IPS-20b (cell line): ENCODE measurements at regions not wholly inside any gene's neighbourhood (a gene's known extent, or its start where the extent isn't known, plus 50 kb on each side); places are given as distances from the start of the nearest gene placed in this dataset.
"Not testable (repeated sequence)": the region's sequence is repeated elsewhere in the genome, so short reads cannot be mapped to it uniquely, and the experiment has no call there.

Experiments used
- H3K27ac ChIP-seq: one replicate; pipeline ENCODE4 v1.5.1; 2013; ENCODE audit warnings: low read length
- H3K27me3 ChIP-seq: 2 replicates; pipeline ENCODE4 v1.6.1; 2013; ENCODE audit warnings: mild to moderate bottlenecking, low read length, inconsistent platforms; ENCODE audit not compliant: insufficient read depth
- H3K36me3 ChIP-seq: 2 replicates; pipeline ENCODE4 v1.6.1; 2013; ENCODE audit warnings: low read depth, mild to moderate bottlenecking, inconsistent platforms, low read length, moderate library complexity; ENCODE audit not compliant: insufficient read depth
- H3K4me1 ChIP-seq: 2 replicates; pipeline ENCODE4 v1.6.1; 2013; ENCODE audit warnings: mild to moderate bottlenecking, control low read depth, inconsistent platforms, low read length, moderate library complexity; ENCODE audit not compliant: insufficient read depth
- H3K4me3 ChIP-seq: 2 replicates; pipeline ENCODE4 v1.5.1; 2013; ENCODE audit warnings: mild to moderate bottlenecking, low read length, inconsistent platforms
- H3K9ac ChIP-seq: 2 replicates; pipeline ENCODE4 v1.6.1; 2013; ENCODE audit warnings: low read depth, mild to moderate bottlenecking, inconsistent platforms, low read length, moderate library complexity
- H3K9me3 ChIP-seq: 2 replicates; pipeline ENCODE4 v1.6.1; 2013; ENCODE audit warnings: mild to moderate bottlenecking, low read depth, low read length, inconsistent platforms; ENCODE audit not compliant: insufficient read depth

GRCh38 chr4:189703000-189703399 lies 237.7 kb upstream of the FRG1 start:
- not testable (repeated sequence) for H3K4me3 ChIP-seq, H3K36me3 ChIP-seq, H3K4me1 ChIP-seq, H3K9ac ChIP-seq, H3K27ac ChIP-seq, H3K27me3 ChIP-seq, H3K9me3 ChIP-seq

- not testable (repeated sequence) for H3K36me3 ChIP-seq, H3K27ac ChIP-seq, H3K9ac ChIP-seq, H3K4me1 ChIP-seq, H3K27me3 ChIP-seq, H3K9me3 ChIP-seq, H3K4me3 ChIP-seq
Measured at GRCh38 chr4:189706821-189707220, 233.9 kb upstream of the FRG1 start.

- not testable (repeated sequence) for H3K4me3 ChIP-seq, H3K27me3 ChIP-seq, H3K9me3 ChIP-seq, H3K9ac ChIP-seq, H3K4me1 ChIP-seq, H3K36me3 ChIP-seq, H3K27ac ChIP-seq
Measured at GRCh38 chr4:189707227-189707626, 233.4 kb upstream of the FRG1 start.

- H3K9me3 ChIP-seq, H3K4me3 ChIP-seq, H3K36me3 ChIP-seq, H3K27ac ChIP-seq, H3K4me1 ChIP-seq, H3K27me3 ChIP-seq, H3K9ac ChIP-seq: not testable (repeated sequence)
Measured at GRCh38 chr4:189711956-189712355, 228.7 kb upstream of the FRG1 start.

GRCh38 chr4:189721016-189721993 lies 219.4 kb upstream of the FRG1 start:
- H3K27me3 ChIP-seq, H3K27ac ChIP-seq, H3K36me3 ChIP-seq, H3K9ac ChIP-seq, H3K4me3 ChIP-seq, H3K9me3 ChIP-seq, H3K4me1 ChIP-seq: not testable (repeated sequence)

- H3K4me1 ChIP-seq, H3K36me3 ChIP-seq, H3K9me3 ChIP-seq, H3K4me3 ChIP-seq, H3K27me3 ChIP-seq, H3K27ac ChIP-seq, H3K9ac ChIP-seq: not testable (repeated sequence)
Measured at GRCh38 chr4:189722324-189723003, 218.2 kb upstream of the FRG1 start.

- not testable (repeated sequence) for H3K9ac ChIP-seq, H3K4me1 ChIP-seq, H3K27me3 ChIP-seq, H3K27ac ChIP-seq, H3K36me3 ChIP-seq, H3K4me3 ChIP-seq, H3K9me3 ChIP-seq
Measured at GRCh38 chr4:189727982-189728638, 212.6 kb upstream of the FRG1 start.

- H3K36me3 ChIP-seq, H3K4me1 ChIP-seq, H3K4me3 ChIP-seq, H3K9me3 ChIP-seq, H3K9ac ChIP-seq, H3K27ac ChIP-seq, H3K27me3 ChIP-seq: not testable (repeated sequence)
Measured at GRCh38 chr4:189731989-189732388, 208.7 kb upstream of the FRG1 start.

- not testable (repeated sequence) for H3K4me3 ChIP-seq, H3K27me3 ChIP-seq, H3K9ac ChIP-seq, H3K4me1 ChIP-seq, H3K9me3 ChIP-seq, H3K36me3 ChIP-seq, H3K27ac ChIP-seq
Measured at GRCh38 chr4:189733507-189733906, 207.2 kb upstream of the FRG1 start.

- H3K9me3 ChIP-seq, H3K27ac ChIP-seq, H3K36me3 ChIP-seq, H3K4me1 ChIP-seq, H3K9ac ChIP-seq, H3K27me3 ChIP-seq, H3K4me3 ChIP-seq: not testable (repeated sequence)
Measured at GRCh38 chr4:189734648-189735267, 205.9 kb upstream of the FRG1 start.

- not testable (repeated sequence) for H3K9me3 ChIP-seq, H3K9ac ChIP-seq, H3K27me3 ChIP-seq, H3K27ac ChIP-seq, H3K4me1 ChIP-seq, H3K36me3 ChIP-seq, H3K4me3 ChIP-seq
Measured at GRCh38 chr4:189736656-189737055, 204.0 kb upstream of the FRG1 start.
